NT2/D1 (cell line): ENCODE measurements at regions not wholly inside any gene's neighbourhood (a gene's known extent, or its start where the extent isn't known, plus 50 kb on each side); places are given as distances from the start of the nearest gene placed in this dataset.

Experiments used
- SUZ12 ChIP-seq: IDR thresholded peaks from 2 replicates; pipeline ENCODE4 v1.6.1; 2011; ENCODE audit not compliant: insufficient read length, insufficient read depth; ENCODE audit errors: extremely low read depth
- YY1 ChIP-seq: IDR thresholded peaks from 2 replicates; pipeline ENCODE4 v1.6.1; 2011; ENCODE audit not compliant: insufficient read length, insufficient read depth

DNA sequence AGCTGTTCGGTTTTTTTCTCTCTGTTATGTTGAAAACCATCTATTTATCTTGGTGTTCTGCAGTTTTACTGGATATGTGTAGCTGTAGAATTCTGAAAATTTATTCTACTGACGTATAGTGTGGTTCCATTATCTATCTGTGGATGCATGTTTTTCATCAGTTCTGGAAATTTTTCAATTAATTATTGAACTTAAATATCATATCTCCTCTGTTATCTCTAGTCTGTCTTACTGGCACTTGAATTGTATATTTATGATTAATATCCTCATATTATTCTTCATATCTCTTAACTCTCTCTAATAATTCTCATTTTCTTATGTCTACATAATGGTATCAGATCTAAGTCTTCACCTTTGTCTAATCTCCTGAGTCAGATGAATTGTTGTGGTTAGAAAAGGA is 501.7 kb downstream of the STK39 start:
- TF ChIP-seq SUZ12 (no peak), YY1 (no peak)
